ENCODE measurements at regions not wholly inside any gene's neighbourhood (a gene's known extent, or its start where the extent isn't known, plus 50 kb on each side); places are given as distances from the start of the nearest gene placed in this dataset.
"Not testable (repeated sequence)": the region's sequence is repeated elsewhere in the genome, so short reads cannot be mapped to it uniquely, and the experiment has no call there.

DNA sequence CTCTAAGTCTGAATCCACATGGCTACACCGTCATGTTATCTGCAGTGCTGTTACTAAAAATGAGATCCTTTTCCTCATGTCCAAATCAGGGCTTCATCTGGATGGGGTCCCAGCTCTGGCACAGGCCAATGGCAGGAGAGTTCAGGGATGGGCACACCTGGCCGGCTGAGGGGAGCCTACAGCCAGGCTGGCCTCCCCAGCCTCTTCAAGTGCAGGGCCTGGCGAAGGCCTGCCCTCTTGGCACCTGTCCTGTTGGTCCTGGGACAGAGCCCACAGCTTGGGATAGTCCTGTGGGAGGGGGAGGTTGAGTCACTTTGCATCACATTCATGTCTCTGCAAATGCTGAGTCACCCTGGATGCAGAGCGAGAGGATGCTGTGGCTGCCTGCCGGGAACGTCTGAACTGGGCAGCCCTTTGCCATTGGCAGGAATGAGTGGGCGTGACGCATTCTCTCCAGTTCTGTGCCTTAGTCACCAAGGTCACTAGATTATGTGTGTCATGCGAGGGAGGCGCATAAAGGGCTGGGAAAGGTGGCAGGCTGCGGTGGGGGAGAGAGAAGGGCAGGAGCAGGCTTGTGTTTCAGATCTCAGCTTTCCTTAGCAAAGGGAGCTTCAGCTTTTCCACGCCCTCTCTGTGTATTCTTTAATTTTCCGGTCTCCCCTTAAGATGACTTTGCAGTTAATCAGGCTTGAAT is 223.2 kb upstream of the ECI2 start:
- peak in 57 of 58 donors; percentile 16 to 93 (median 73) for DNase-seq

DNA sequence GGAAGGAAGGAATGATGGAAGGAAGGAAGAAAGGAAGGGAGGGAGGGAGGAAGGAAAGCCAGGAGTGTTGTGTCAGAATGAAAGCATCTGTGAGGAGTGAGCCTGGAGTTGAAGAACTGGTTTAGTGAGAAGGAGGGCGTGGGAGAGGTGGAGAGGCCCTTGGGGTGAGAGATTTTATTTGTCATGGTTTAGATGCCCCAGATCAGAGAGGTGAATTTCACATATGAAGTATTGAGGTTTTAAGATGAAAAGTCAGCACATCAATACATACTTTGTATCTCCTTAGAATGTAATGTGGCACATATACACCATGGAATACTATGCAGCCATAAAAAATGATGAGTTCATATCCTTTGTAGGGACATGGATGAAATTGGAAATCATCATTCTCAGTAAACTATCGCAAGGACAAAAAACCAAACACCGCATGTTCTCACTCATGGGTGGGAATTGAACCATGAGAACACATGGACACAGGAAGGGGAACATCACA is 222.3 kb upstream of the ECI2 start:
- DNase-seq: not testable (repeated sequence)

DNA sequence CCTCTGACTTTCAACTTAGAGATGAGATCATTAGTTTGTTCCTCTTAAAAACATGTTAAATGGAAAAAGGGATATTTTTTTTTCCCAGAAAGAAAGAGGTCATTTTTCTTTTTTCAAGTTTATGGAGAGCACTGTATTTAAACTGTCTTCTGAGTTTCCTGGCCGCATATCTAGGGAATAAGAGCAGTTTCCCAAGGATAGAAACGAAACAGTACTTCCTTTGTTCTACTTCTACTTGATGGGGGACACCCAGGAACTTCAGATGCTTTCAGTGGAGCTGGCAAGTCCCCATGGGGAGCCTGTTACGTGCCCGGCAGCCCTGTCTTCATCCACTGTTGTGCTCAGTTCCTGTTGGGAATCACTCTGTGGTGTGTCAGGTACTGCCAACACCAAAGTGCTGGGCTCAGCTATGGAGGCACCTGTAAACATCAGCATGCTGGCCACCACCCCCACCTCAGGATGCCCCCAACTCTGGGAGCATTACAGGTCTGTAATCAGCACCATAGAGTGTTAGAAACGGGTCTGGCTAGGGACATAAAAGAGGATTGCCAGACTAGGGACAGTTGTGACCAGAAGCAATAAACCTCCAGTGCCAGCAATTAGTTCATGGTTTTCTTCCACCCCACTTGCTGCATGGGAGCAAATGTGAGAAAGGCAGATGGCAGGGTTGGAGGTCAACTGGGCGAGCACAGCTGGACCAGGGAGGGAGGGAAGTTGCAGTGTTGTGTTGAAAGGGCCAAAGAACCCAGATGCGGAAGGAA is 221.7 kb upstream of the ECI2 start:
- peak in 3 of 58 donors; percentile 17 to 32 (median 27) for DNase-seq

DNA sequence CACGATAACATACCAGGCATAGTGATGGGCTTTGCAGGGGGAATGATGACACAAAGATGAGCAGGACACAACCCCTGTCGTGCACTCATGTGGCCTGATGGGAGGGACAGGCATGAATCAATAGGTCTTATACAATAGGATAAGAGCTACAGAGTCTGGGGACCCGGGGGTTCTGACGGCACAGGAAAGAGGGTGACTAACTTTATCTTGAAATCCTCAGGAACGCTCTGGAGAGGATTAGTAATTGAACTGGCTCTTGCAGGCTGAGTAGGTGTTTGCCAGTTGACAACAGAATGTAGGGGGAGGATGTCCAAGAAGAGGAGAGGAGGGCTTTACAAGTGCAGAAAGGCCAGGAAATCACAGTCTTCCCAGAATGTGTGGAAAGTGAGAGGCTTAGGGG is 219.9 kb upstream of the ECI2 start:
- DNase-seq: no peak

DNA sequence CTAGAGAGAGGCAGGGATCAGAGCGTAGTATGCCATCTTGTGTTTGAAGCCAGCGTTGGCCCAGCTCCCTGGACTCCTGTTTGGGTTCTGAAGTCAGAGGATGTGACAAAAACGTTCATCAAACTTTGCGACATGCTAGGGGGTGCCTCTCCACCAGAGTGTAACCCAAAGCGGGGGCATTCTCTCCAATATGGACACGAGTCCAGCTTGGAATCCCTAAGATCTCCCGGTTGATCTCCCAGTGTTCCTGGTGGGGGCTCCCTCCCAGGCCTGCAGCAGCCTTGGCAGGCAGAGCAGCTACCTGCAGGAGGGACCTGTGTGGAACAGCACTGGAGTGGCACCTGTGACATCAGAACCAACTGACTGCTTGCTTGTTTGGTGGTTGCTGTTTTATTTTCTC is 218.8 kb upstream of the ECI2 start:
- DNase-seq: no peak

DNA sequence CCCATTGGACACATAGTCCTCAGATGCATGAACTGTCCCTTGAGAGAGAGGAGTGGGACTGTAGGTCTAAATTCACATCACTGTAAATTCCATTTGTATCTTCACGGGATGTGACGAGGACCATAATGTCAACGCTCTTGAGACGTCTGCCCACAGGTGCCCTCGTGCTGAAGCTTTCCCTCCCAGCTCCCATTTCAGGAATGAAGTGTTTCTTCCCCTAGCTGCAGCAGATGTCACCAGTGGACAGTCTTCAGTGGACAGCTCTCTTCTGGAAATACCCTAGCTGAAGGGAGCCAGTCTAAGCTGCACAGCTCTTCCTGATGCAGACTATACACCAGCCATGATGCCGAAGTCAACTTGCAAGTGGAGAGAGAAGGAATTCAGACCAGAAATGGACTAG is 217.4 kb upstream of the ECI2 start:
- peak in 3 of 58 donors; percentile 12 to 29 (median 22) for DNase-seq

DNA sequence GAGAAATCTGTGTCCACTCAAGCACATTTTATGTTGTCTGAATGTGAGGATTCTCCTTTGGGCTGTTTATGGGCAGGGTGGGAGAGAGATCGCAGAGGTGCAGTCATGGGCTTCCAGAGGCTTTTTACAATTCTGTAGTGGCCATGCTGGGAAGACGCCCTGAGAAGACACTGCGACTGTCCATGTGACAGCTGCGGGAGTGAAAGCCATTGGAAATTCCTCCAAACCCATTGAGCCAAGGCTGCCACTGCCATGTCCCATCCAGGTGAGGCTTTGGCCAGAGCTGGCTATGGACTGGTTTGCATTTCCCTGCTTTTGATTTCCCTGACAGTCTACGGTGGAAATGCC is 216.9 kb upstream of the ECI2 start:
- DNase-seq: peak in 3 of 58 donors; percentile 42 to 61 (median 57)

DNA sequence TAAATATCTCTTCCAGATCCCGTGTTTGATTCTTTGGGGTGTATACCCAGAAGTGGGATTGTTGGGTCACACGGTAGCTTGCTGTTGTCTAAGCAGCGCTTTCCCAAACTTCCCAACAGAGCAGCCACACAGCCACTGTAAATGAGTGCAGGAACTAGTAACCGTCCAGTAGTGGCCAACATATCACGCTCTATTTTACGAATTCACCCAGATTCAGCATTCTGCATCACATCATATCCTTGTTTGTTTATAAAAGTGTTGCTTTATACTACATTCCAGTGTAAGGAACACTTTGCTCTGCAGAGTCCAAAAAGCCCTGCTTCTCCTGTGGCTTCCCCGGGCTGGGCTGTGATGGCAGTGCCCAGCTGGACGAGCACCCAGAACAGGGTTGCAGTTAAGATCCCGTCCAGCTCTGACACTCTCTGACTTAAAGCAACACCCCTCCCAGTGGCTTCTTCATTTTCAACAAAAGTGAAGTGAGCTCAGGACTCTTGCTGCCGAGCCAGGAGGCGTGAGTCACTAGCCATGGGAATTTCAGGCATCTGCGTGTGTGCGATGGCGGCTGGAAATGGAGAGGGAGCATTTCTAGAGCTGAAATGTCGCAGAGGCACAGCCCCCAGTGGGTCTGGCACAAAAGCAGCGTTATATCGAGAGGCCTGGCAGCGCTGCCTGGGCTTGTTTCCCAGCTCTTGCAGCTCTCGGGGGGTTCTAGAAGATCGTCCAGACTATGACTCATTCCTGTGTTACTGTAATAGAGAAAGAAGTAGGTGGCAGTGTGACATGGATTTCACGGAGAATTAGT is 216.3 kb upstream of the ECI2 start:
- DNase-seq: peak in 55 of 58 donors; percentile 18 to 88 (median 59)

DNA sequence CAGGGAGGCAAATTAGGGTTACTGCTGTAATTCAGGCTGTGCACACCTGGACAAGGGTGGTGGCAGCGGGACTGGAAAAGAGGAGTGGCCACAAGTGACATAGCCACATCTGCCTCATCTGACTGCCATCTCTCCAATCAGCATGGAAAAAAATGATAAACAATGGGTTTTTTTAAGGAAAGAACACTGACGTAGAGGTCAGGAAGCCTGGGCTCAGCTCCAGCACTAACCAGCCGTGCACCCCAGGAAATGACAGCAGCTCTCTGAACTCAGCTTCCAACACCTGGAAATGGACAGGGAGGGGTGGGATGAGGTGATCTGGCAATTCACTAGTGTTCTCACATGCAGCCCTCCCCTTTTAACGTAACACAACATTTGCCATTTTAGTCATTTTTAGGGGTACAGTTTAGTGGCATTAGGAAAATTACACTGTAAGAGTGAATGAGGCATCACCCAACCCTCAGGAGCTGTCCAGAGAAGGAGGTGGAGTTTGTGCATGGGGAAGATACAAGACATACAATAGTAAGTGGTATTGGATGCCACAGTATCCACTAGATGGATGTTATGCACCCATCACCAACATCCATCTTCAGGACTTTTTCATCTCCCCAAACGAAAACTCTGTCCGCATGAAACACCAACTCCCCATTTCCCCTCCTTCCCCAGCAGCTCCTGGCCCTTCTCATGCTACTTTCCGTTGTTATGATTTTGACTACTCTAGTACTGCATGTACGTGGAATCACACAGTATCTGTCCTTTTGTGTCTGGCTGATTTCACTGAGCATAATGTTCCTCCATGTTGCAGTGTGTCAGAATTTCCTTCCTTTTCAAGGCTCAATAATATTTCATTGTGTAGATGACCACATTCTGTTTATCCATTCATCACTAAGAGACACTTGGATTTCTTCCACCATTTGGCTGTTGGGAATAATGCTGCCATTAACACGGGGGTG is 215.5 kb upstream of the ECI2 start:
- no peak for DNase-seq

DNA sequence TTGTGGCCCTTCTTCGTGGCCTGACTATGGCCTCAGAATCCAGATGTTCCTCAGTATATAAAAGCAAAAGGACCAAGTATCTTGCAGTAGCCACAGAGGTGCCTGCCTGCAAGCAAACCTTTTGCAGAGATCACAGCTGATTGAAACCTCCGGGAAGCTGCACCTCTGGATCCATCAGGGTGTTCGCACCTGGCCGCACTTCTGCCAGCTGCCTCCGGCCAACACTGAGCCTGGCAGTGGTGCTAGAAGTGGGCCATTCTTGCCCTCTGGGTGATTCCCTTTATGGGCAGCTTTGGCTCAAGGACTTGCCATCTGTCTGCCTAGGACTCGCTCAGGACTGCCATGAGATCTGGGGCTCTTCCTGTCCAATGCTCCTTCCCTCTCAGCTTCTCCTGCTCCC is 214.6 kb upstream of the ECI2 start:
- no peak for DNase-seq

DNA sequence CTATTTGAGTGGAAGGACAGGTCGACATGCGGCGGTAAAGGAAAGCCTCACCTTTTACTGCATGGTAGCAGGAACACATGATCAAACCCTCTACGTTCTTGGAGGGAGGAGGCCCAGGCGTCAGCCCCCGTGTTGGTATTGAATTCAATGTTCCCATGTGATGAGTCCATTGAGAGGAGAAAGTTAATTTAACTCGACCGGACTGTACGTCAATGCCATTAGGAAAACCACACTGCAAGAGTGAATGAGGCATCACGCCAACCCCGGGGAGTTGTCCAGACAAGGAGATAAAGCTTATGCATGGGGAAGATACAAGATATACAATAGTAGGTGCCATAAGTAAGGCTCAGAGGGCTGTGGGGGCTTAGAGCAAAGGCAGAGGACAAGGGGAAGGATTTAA is 213.9 kb upstream of the ECI2 start:
- DNase-seq: no peak

DNA sequence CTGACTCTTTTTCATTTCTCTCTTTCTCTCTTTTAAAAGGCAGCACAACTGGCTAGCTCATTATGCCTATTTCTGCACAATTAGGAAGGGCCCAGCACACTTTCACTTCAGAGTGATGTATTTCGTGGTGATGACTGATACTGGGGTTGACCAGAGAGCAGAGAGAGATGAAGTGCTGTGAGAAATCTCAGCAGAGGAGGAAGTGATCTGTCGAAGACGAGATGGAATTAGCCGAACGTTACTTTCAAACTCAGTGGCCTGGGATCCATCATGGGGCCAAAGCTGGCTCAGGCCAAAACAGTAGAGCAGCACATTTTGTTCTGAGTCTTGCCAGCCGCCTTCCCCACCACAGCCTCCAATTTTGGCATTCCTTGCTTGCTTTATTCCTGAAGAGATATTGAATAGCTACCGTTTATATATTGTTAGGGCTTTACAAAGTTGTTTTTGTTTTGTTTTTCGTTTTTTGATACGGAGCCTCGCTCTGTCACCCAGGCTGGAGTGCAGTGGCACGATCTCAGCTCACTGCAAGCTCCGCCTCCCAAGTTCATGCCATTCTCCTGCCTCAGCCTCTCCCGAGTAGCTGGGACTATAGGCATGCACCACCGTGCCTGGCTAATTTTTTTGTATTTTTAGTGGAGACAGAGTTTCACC is 213.2 kb upstream of the ECI2 start:
- no peak for DNase-seq

DNA sequence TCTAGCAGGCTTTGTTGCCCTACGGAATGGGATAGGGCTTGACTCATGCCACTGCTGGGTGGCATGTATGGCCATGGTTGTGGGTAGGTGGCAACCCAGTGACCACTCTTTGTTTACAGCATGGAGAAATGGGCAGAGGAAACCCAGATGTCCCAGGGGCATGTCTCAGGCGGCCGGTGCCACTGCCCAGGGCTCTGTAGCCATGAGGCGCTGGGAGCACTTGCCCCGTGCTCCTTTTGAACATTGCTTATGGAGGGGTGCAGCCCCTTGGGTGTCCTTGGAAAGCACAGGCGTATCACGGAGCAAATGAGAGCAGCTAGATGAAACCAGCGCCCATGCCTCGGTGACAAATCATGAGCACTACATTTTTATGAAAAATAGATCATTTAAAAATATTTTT is 212.5 kb upstream of the ECI2 start:
- no peak for DNase-seq

DNA sequence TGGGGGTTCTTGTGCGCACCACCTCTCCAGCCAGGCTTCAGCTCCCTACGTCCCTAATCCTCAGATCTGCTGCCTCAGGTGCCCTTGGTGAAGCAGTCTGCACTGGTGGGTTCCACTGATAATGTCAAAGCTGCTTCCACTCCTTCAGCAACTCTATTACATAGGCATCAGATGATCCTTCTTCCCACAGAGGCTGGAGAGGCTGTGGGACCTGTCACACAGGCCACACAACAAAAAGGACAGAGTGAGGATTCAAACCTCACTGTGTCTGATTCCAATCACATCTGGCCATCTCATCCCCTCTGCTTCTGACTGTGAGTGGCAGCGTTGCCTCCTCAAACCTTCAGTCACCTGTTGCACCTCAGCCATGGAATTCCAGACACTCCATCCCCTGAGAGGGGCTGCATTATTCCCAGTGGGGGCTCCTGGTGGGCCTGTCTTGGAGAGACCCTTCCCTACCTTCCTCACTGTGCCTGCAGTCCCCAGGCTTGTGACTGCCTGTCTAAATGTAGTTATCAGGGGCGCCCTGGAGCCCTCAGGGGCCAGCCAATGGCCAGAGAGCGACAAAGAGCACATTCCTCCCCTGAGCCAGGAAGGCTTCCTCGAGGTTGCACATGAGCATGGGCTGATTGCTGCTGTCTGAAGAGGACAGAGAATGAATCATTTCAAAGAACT is 211.4 kb upstream of the ECI2 start:
- DNase-seq: no peak

DNA sequence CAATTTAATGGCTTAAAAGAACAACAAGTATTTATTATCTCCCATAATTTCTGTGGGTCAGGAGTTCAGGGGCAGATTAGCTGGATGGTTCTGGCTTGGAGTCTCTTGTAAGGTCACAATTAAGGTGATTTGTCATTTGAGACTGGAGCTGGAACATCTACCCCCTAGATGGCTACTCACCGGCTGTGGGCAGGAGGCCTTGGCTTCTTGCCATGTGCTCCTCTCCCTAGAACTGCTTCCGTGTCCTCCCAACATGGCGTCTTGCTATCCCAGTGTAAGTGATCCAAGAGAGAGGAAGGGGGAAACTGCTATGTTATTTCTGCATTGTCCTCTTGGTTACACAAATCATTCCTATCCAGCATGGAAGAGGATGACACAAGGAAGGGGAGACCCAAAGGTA is 210.2 kb upstream of the ECI2 start:
- no peak for DNase-seq

DNA sequence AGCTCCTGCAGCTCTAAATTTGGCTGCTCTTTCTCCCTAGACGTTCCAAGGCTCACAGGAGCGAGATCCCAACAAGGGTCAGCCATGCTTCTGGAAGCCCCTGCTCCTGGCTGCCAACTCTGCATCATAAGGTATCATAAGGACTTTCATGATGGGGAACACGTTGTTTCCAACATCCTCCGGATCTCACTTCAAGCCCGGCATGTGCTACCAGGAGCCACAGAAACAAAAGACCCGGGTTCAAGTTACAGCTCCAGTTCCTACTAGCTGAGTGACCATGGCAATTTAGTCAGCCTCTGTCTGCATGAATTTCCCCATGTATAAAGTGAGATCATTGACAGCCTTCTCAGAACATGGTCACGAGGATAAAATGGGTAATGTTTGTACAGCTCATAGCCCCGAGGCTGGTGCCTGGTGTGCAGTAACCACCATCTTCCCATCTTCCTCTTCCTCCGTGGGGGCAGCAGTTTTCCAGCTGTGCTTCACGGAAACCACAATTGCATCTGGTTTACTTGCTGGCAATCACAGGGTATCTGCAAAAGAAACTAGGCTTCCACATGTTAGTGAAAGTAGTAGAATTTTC is 209.0 kb upstream of the ECI2 start:
- no peak for DNase-seq

DNA sequence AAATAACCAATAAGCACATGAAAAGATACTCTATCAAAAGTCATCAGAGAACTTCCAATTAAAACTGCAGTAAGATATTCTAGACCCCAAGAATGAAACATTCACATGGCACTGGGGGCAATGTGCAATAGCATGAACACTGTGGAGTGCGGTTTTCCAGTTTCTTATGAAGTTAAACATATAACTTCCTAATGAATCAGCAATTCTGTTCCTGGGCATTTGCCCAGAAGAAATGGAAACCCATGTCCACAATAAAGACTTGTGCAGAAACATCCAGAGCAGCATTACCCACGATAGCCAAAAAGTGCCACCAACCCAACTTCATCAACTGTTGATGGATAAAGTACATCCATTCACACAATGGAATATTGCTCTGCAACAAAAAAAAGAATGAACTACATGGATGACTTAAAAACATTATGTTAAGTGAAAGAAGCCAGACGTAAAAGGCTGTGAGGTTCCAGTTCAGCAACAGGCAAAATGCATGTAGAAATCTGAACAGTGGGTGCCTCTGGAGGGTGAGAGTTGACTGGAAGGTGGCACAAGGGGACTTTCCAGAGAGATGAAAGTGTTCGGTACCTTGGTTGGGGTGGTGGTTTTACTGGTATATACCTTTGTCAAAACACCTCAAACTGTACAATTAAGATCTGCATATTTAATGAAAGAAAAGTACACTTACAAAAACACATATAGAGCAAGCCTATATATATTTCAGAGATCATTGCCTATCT is 207.2 kb upstream of the ECI2 start:
- DNase-seq: no peak

DNA sequence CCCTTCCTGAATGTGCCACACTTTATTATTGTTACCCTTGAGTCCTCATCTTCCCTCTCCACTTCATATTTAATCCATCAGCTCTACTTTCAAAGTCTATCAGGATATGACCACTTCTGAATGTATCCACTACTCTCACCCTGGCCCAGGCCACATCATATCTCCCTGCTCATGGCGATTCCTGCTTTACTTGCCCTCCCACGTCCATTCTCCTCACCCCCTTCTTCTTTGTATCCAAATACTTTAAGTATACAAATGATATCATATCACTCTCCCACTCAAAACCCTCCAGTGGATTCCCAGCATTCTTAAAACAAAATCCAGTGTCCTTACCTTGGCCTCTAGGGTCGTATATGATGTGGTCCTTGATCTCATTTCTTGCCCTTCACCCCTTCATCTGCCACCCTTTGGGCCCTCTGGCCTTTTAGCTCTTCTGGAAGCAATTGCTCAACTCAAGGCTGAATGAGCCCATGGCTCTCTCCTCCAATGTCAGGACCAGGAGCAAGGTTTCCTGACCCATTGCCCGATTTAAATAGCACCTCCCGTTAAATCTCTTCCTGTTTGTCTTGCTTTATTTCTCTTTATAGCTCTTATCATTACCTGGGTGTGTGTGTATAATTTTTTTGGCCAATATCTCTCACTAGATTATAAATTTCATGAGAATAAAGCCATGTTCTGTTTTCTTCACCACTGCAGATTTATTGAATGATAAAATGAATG is 205.9 kb upstream of the ECI2 start:
- DNase-seq: no peak

All from anterior cingulate cortex (tissue), 58 donors.